A549 (cell line): ENCODE measurements at regions not wholly inside any gene's neighbourhood (a gene's known extent, or its start where the extent isn't known, plus 50 kb on each side); places are given as distances from the start of the nearest gene placed in this dataset.

Experiments
- ATAC-seq, 2 experiments: fragments of 200-7000 bp in 1 of 2; fragments of >200 bp in 1 of 2; cut with Nextera tagmentation in 1 of 2; cut with Tn5 transposase in 1 of 2; 3 replicates each; pipeline versions ENCODE4 v1.8.0 to v1.9.1; 2018 to 2020; ENCODE audit warnings: mild to moderate bottlenecking in 1 of 2, moderate library complexity in 1 of 2
- CTCF ChIA-PET: fragments of 300-600 bp; sonication (Branson Sonifier 250); formaldehyde crosslinking; extraction: SDS; loops from one replicate; lab custom pipeline; 2021; ENCODE audit warnings: antibody characterized with exemption, inconsistent platforms; lab: Yijun Ruan, JAX
- POLR2A ChIA-PET: fragments of 350-600 bp; formaldehyde crosslinking; extraction: SDS; loops from one replicate; lab custom pipeline; 2021; ENCODE audit warnings: antibody characterized with exemption, inconsistent platforms; lab: Yijun Ruan, JAX
- DNase-seq, 2 experiments: peaks; one replicate each; pipeline versions ENCODE4 v3.0.0 to v3.0.0-alpha.2; 2011 to 2016; ENCODE audit warnings: low read depth in 1 of 2, low spot score in 1 of 2
- FAIRE-seq: peaks from 2 replicates; lab custom pipeline; 2011; peaks lifted over from hg19 to GRCh38; lab: Jason Lieb, UNC
- H3K27ac ChIP-seq, 2 experiments: fragments of >200 bp; sonication (Bioruptor Twin); formaldehyde crosslinking; 3 replicates each; pipeline ENCODE4 v1.5.1; 2016 to 2017
- H3K4me1 ChIP-seq: fragments of >200 bp; sonication (Bioruptor Twin); formaldehyde crosslinking; 3 replicates; pipeline ENCODE4 v1.6.1; 2016
- H3K4me2 ChIP-seq: fragments of >200 bp; sonication (Bioruptor Twin); formaldehyde crosslinking; 3 replicates; pipeline ENCODE4 v1.6.1; 2016
- H3K4me3 ChIP-seq: fragments of >200 bp; sonication (Bioruptor Twin); formaldehyde crosslinking; 3 replicates; pipeline ENCODE4 v1.5.1; 2016
- H3K9me3 ChIP-seq: fragments of >200 bp; sonication (Bioruptor Twin); formaldehyde crosslinking; 3 replicates; pipeline ENCODE4 v1.6.1; 2016
- ATOH8 ChIP-seq: fragments of 250-450 bp; sonication (Bioruptor Pico); IDR thresholded peaks from 2 replicates; pipeline ENCODE4 v1.5.0; 2020; ENCODE audit warnings: low read depth, mild to moderate bottlenecking, moderate library complexity
- BHLHE40 ChIP-seq: IDR thresholded peaks from 2 replicates; pipeline ENCODE4 v1.6.1; 2012; ENCODE audit warnings: low read depth, low read length, inconsistent platforms
- CBX2 ChIP-seq: fragments of 200-600 bp; sonication (generic); IDR thresholded peaks from 2 replicates; pipeline ENCODE4 v1.6.1; 2016; ENCODE audit warnings: low read depth, mild to moderate bottlenecking, borderline replicate concordance
- CEBPB ChIP-seq, 2 experiments: fragments of >200 bp in 1 of 2; sonication (Bioruptor Twin) in 1 of 2; formaldehyde crosslinking in 1 of 2; IDR thresholded peaks; 2 replicates each; pipeline ENCODE4 v1.6.1; 2012 to 2016
- ESRRA ChIP-seq: fragments of 150-350 bp; IDR thresholded peaks from 2 replicates; pipeline ENCODE4 v1.6.1; 2014; ENCODE audit warnings: mild to moderate bottlenecking, low read length, borderline replicate concordance
- HMGXB4 ChIP-seq: fragments of 250-450 bp; sonication (Bioruptor Pico); IDR thresholded peaks from 2 replicates; pipeline ENCODE4 v1.5.0; 2021; ENCODE audit warnings: mild to moderate bottlenecking, moderate library complexity, borderline replicate concordance
- HOXB13 ChIP-seq: fragments of 250-450 bp; sonication (Bioruptor Pico); IDR thresholded peaks from 2 replicates; pipeline ENCODE4 v1.5.0; 2020; ENCODE audit warnings: low read depth, mild to moderate bottlenecking, moderate library complexity
- HOXB5 ChIP-seq: fragments of 250-450 bp; sonication (Bioruptor Pico); IDR thresholded peaks from 2 replicates; pipeline ENCODE4 v1.5.0; 2020; ENCODE audit warnings: mild to moderate bottlenecking, moderate library complexity
- JUN ChIP-seq, 2 experiments: fragments of >200 bp; sonication (Bioruptor Twin); formaldehyde crosslinking; IDR thresholded peaks; 2 replicates in 1 of 2; 3 replicates in 1 of 2; pipeline ENCODE4 v1.6.1; 2016 to 2017
- MAZ ChIP-seq: fragments of 150-350 bp; IDR thresholded peaks from 2 replicates; pipeline ENCODE4 v1.6.1; 2014; ENCODE audit warnings: antibody characterized with exemption, low read depth, low read length, borderline replicate concordance
- PBX3 ChIP-seq: IDR thresholded peaks from 2 replicates; pipeline ENCODE4 v1.6.1; 2012
- REST ChIP-seq: fragments of 200-600 bp; sonication (generic); IDR thresholded peaks from 2 replicates; pipeline ENCODE4 v1.6.1; 2016; ENCODE audit warnings: antibody characterized with exemption, mild to moderate bottlenecking, moderate library complexity
- RNF2 ChIP-seq: fragments of 200-600 bp; sonication (generic); IDR thresholded peaks from 2 replicates; pipeline ENCODE4 v1.6.1; 2016; ENCODE audit warnings: low read depth, mild to moderate bottlenecking, antibody characterized with exemption, moderate library complexity, borderline replicate concordance
- SMC3 ChIP-seq: fragments of >200 bp; sonication (Bioruptor Twin); formaldehyde crosslinking; IDR thresholded peaks from 3 replicates; pipeline ENCODE4 v1.6.1; 2018; ENCODE audit warnings: inconsistent platforms
- SREBF2 ChIP-seq: fragments of 450-650 bp; IDR thresholded peaks from 2 replicates; pipeline ENCODE4 v1.6.1; 2014; ENCODE audit warnings: mild to moderate bottlenecking, moderate library complexity
- TFCP2L1 ChIP-seq: fragments of 250-450 bp; sonication (Bioruptor Pico); IDR thresholded peaks from 2 replicates; pipeline ENCODE4 v1.5.0; 2021; ENCODE audit warnings: mild to moderate bottlenecking
- ZFP36 ChIP-seq: fragments of 450-650 bp; IDR thresholded peaks from 2 replicates; pipeline ENCODE4 v1.6.1; 2014; ENCODE audit warnings: borderline replicate concordance; ENCODE audit not compliant: partially characterized antibody
- ZNF302 ChIP-seq: fragments of 250-450 bp; sonication (Bioruptor Pico); IDR thresholded peaks from 2 replicates; pipeline ENCODE4 v1.9.0; 2021; ENCODE audit warnings: inconsistent platforms, mild to moderate bottlenecking, moderate library complexity
- WGBS: methylation state at CpG from one replicate; pipeline ENCODE4 v1.1.6; 2017; ENCODE audit errors: missing lambda C conversion rate; 5-methylcytosine and 5-hydroxymethylcytosine counted together

GRCh38 chr6:108746366-108746765, 101.9 kb upstream of the ARMC2 start:
- Histone ChIP-seq H3K4me3 (no peak overlapping the region), H3K9me3 (no peaks in the 10 kb centered on the region), H3K27ac (no peak overlapping the region), H3K4me1 (peaks cover 15% of the 10 kb centered on the region; the same call in 1 of the 3 replicates), H3K4me2 (no peak overlapping the region)
- CTCF ChIA-PET, result interaction anchor here (1.1 kb wide), 1 partner anchor 9 kb away, joined by 3 read pairs; no protein-coding TSS in a partner anchor
- POLR2A ChIA-PET, result no interaction called here
- FAIRE-seq (no peak), ATAC-seq (no peak), DNase-seq (no peak)
- TF ChIP-seq HOXB5, result no peak
- TF ChIP-seq HMGXB4, result no peak
- no peak for TF ChIP-seq ESRRA
- no peak for TF ChIP-seq ZNF302
- TF ChIP-seq MAZ, result no peak
- TF ChIP-seq BHLHE40, result no peak
- no peak for TF ChIP-seq RNF2
- WGBS, result 84% methylated on average over 5 of the region's 5 CpGs

GRCh38 chr6:108746836-108747575, 101.2 kb upstream of the ARMC2 start:
- no peak for DNase-seq
- Histone ChIP-seq H3K4me2 (no peak overlapping the region), H3K27ac (no peak overlapping the region), H3K4me1 (peaks cover 15% of the 10 kb centered on the region; the same call in 1 of the 3 replicates), H3K9me3 (no peaks in the 10 kb centered on the region), H3K4me3 (no peak overlapping the region)
- ChIA-PET POLR2A (no interaction called here), CTCF (interaction anchor here (1.0 to 1.2 kb wide), 3 partner anchors 10 to 42 kb away, joined by 3 to 4 read pairs (median 3); no protein-coding TSS in a partner anchor)
- FAIRE-seq, result no peak
- ATAC-seq, result no peak
- TF ChIP-seq PBX3 (no peak), ZFP36 (no peak), REST (no peak), CBX2 (no peak)
- WGBS, result 61% methylated on average over 5 of the region's 9 CpGs

GRCh38 chr6:108748055-108748454, 100.2 kb upstream of the ARMC2 start:
- WGBS, result 24% methylated on average over 1 of the region's 1 CpG
- Histone ChIP-seq H3K4me3 (no peak overlapping the region), H3K9me3 (no peaks in the 10 kb centered on the region), H3K4me2 (no peak overlapping the region), H3K4me1 (peaks cover 12% of the 10 kb centered on the region; the same call in 1 of the 3 replicates), H3K27ac (no peak overlapping the region)
- ChIA-PET CTCF (interaction anchor here (1.2 kb wide), 1 partner anchor 22 kb away, joined by 4 read pairs; no protein-coding TSS in a partner anchor), POLR2A (no interaction called here)
- FAIRE-seq, result no peak
- TF ChIP-seq TFCP2L1 (CRISPR knock-in tag), result no peak
- no peak for TF ChIP-seq SMC3
- no peak for TF ChIP-seq SREBF2
- TF ChIP-seq JUN (IDR thresholded peaks at IDR 0.05), result no peak
- TF ChIP-seq CEBPB (IDR thresholded peaks at IDR 0.05), result no peak
- no peak for TF ChIP-seq HOXB13 (CRISPR knock-in tag)
- TF ChIP-seq ATOH8 (CRISPR knock-in tag), result no peak
- DNase-seq, result no peak
- ATAC-seq, result no peak
